ENCODE measurements at regions not wholly inside any gene's neighbourhood (a gene's known extent, or its start where the extent isn't known, plus 50 kb on each side); places are given as distances from the start of the nearest gene placed in this dataset. TPM values are rescaled to one million over a fixed set of nuclear protein-coding genes. Genes with fewer than 3 reads are reported as not detected.

- Histone ChIP-seq H3K27me3 (ENCODE audit: control insufficient read depth, insufficient read depth, low read length) (no peaks in the 10 kb centered on the region), H3K4me3 (ENCODE audit: low read depth, low read length) (no peak overlapping the region), H3K36me3 (ENCODE audit: control insufficient read depth, insufficient read depth, low read length) (no peaks in the 10 kb centered on the region)
- no peak for DNase-seq (ENCODE audit: low read depth)
- no peak for TF ChIP-seq CTCF (IDR thresholded peaks at IDR 0.05; ENCODE audit: insufficient read depth, low read depth, low read length)
- ChIA-PET CTCF (no interaction called here), POLR2A (no interaction called here)
Measured at GRCh38 chrX:131951166-131951565, 71.9 kb upstream of the STK26 start.

- ChIA-PET CTCF (no interaction called here), POLR2A (no interaction called here)
- no peaks in the 10 kb centered on the region for H3K27me3 ChIP-seq (ENCODE audit: control insufficient read depth, insufficient read depth, low read length)
- DNase-seq (ENCODE audit: low read depth), result no peak
- no peak for TF ChIP-seq CTCF (IDR thresholded peaks at IDR 0.05; ENCODE audit: insufficient read depth, low read depth, low read length)
- H3K4me3 ChIP-seq (ENCODE audit: low read depth, low read length), result no peak overlapping the region
- no peaks in the 10 kb centered on the region for H3K36me3 ChIP-seq (ENCODE audit: control insufficient read depth, insufficient read depth, low read length)
Measured at GRCh38 chrX:131955099-131955777, 67.9 kb upstream of the STK26 start.

GRCh38 chrX:131958724-131959123, 64.4 kb upstream of the STK26 start:
- Histone ChIP-seq H3K4me3 (ENCODE audit: low read depth, low read length) (no peak overlapping the region), H3K27me3 (ENCODE audit: control insufficient read depth, insufficient read depth, low read length) (no peaks in the 10 kb centered on the region), H3K36me3 (ENCODE audit: control insufficient read depth, insufficient read depth, low read length) (no peaks in the 10 kb centered on the region)
- no peak for TF ChIP-seq CTCF (IDR thresholded peaks at IDR 0.05; ENCODE audit: insufficient read depth, low read depth, low read length)
- DNase-seq (ENCODE audit: low read depth), result no peak
- CTCF ChIA-PET, result no interaction called here
- POLR2A ChIA-PET, result no interaction called here

- Histone ChIP-seq H3K27me3 (ENCODE audit: control insufficient read depth, insufficient read depth, low read length) (no peaks in the 10 kb centered on the region), H3K4me3 (ENCODE audit: low read depth, low read length) (no peak overlapping the region), H3K36me3 (ENCODE audit: control insufficient read depth, insufficient read depth, low read length) (no peaks in the 10 kb centered on the region)
- ChIA-PET POLR2A (no interaction called here), CTCF (no interaction called here)
- no peak for TF ChIP-seq CTCF (IDR thresholded peaks at IDR 0.05; ENCODE audit: insufficient read depth, low read depth, low read length)
- no peak for DNase-seq (ENCODE audit: low read depth)
Measured at GRCh38 chrX:131970347-131970746, 52.8 kb upstream of the STK26 start.

Small RNA genes in the stretch of these regions (small RNA-seq; reads per million reads assigned to genes)
- not detected for gene AL008629.1 (ENCODE audit: insufficient read length, low read depth, low replicate concordance)
- gene HDGFP1 (ENCODE audit: insufficient read length, low read depth, low replicate concordance), result not detected
- not detected for gene MCRIP2P1 (ENCODE audit: insufficient read length, low read depth, low replicate concordance)
- not detected for gene RNA5SP514 (ENCODE audit: insufficient read length, low read depth, low replicate concordance)
